Skeletal muscle tissue (tissue), 3 donors: ENCODE measurements at regions not wholly inside any gene's neighbourhood (a gene's known extent, or its start where the extent isn't known, plus 50 kb on each side); places are given as distances from the start of the nearest gene placed in this dataset.
"Not testable (repeated sequence)": the region's sequence is repeated elsewhere in the genome, so short reads cannot be mapped to it uniquely, and the experiment has no call there.

Experiments used
- H3K27ac ChIP-seq: one replicate; pipeline ENCODE4 v1.7.0; 2013; ENCODE audit warnings: mild to moderate bottlenecking, low read depth, low read length, inconsistent platforms
- H3K27me3 ChIP-seq, 3 donors: one replicate each; pipeline ENCODE4 v1.7.0; 2013; ENCODE audit warnings: low read length in 3 of 3; ENCODE audit not compliant: control insufficient read depth in 3 of 3, insufficient read depth in 3 of 3
- H3K36me3 ChIP-seq, 3 donors: one replicate each; pipeline ENCODE4 v1.7.0; 2013; ENCODE audit warnings: low read length in 3 of 3; ENCODE audit not compliant: control insufficient read depth in 3 of 3, insufficient read depth in 3 of 3
- H3K4me1 ChIP-seq, 3 donors: one replicate each; pipeline ENCODE4 v1.7.0; 2013; ENCODE audit warnings: low read length in 3 of 3, mild to moderate bottlenecking in 3 of 3; ENCODE audit not compliant: control insufficient read depth in 3 of 3, insufficient read depth in 3 of 3
- H3K4me3 ChIP-seq, 3 donors: one replicate each; pipeline ENCODE4 v1.7.0; 2013; ENCODE audit warnings: low read length in 3 of 3
- H3K9ac ChIP-seq, 3 donors: one replicate each; pipeline ENCODE4 v1.7.0; 2013; ENCODE audit warnings: low read length in 3 of 3, mild to moderate bottlenecking in 3 of 3, moderate library complexity in 2 of 3, low read depth in 1 of 3
- H3K9me3 ChIP-seq, 3 donors: one replicate each; pipeline ENCODE4 v1.7.0; 2013; ENCODE audit warnings: low read length in 3 of 3; ENCODE audit not compliant: control insufficient read depth in 3 of 3
- donor health status: Osteomylitis.

- no peak overlapping the region for H3K9ac ChIP-seq
- H3K4me3 ChIP-seq, result no peak overlapping the region
- H3K36me3 ChIP-seq, result no peaks in the 10 kb centered on the region
- H3K4me1 ChIP-seq, result no peaks in the 10 kb centered on the region
- no peaks in the 10 kb centered on the region for H3K27me3 ChIP-seq
- no peaks in the 10 kb centered on the region for H3K9me3 ChIP-seq
- H3K27ac ChIP-seq, result no peak overlapping the region
Observed at GRCh38 chr3:40754994-40755393, 230.2 kb downstream of the ZNF621 start.

DNA sequence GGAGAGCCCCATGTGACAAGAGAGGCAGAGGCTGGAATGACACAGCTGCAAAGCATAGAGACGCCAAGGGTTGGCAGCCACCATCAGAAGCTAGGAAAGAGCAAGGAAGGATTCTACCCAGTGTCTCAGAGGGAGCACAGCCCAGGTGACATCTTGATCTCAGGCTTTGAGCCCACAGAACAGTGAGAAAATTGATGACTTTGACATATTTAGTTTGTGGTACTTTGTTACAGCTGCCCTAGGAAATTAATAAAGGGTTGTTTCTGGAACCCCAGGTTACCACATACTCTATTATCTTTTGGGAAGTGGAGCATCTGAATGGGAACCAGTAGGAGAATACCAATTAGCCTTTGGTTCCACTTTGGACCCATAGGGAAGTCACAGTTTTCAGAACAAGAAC is 231.7 kb downstream of the ZNF621 start:
- H3K4me3 ChIP-seq, result no peak overlapping the region
- no peaks in the 10 kb centered on the region for H3K9me3 ChIP-seq

GRCh38 chr3:40762771-40763170 is 238.0 kb downstream of the ZNF621 start:
- not testable (repeated sequence) for H3K27ac ChIP-seq, H3K36me3 ChIP-seq, H3K4me3 ChIP-seq, H3K27me3 ChIP-seq, H3K9ac ChIP-seq, H3K9me3 ChIP-seq
- peaks cover 4 to 11% (median 11%) of the 10 kb centered on the region in 3 donors for H3K4me1 ChIP-seq

More for the DNA sequence above, 231.7 kb downstream of the ZNF621 start:
- Histone ChIP-seq H3K36me3 (no peaks in the 10 kb centered on the region), H3K4me1 (no peaks in the 10 kb centered on the region), H3K9ac (no peak overlapping the region), H3K27me3 (no peaks in the 10 kb centered on the region), H3K27ac (no peak overlapping the region)

GRCh38 chr3:40763807-40764206 is 239.0 kb downstream of the ZNF621 start:
- no peak overlapping the region for H3K4me3 ChIP-seq

GRCh38 chr3:40764747-40765146 is 240.0 kb downstream of the ZNF621 start:
- no peaks in the 10 kb centered on the region for H3K27me3 ChIP-seq
- no peaks in the 10 kb centered on the region for H3K9me3 ChIP-seq
- H3K9ac ChIP-seq, result no peak overlapping the region
- H3K36me3 ChIP-seq, result no peaks in the 10 kb centered on the region
- H3K4me3 ChIP-seq, result no peak overlapping the region
- H3K4me1 ChIP-seq, result peaks cover 4 to 17% (median 15%) of the 10 kb centered on the region in 3 donors
- no peak overlapping the region for H3K27ac ChIP-seq

More at GRCh38 chr3:40763807-40764206, 239.0 kb downstream of the ZNF621 start:
- Histone ChIP-seq H3K27ac (no peak overlapping the region), H3K9me3 (no peaks in the 10 kb centered on the region), H3K4me1 (peaks cover 4 to 15% (median 12%) of the 10 kb centered on the region in 3 donors), H3K9ac (no peak overlapping the region), H3K36me3 (no peaks in the 10 kb centered on the region), H3K27me3 (no peaks in the 10 kb centered on the region)

GRCh38 chr3:40765884-40766283 is 241.1 kb downstream of the ZNF621 start:
- H3K27ac ChIP-seq, result peak overlapping the region; percentile 18
- peak overlapping the region in 1 of 3 donors; percentile 57 for H3K4me3 ChIP-seq
- H3K9me3 ChIP-seq, result no peaks in the 10 kb centered on the region
- peaks cover 8 to 22% (median 20%) of the 10 kb centered on the region in 3 donors for H3K4me1 ChIP-seq
- no peaks in the 10 kb centered on the region for H3K27me3 ChIP-seq
- no peak overlapping the region for H3K9ac ChIP-seq
- no peaks in the 10 kb centered on the region for H3K36me3 ChIP-seq

DNA sequence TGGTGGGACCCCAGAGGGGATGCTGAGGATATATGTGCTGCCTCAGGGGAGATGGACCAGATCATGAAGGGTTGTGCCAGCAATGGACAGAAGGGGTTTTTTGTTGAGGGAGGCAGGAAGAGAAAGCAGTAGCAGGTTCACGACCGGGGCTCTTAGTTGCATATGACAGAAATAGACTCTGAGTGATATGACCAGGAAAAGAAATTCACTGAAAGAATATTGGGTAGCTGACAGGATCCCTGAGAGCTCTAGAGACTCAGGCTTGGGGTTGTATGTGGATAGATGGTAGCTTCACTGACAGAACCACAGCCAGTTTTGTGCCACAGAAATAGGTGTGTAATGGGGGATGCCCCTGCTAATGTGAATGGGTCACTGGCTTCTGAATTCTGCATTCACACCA is 241.6 kb downstream of the ZNF621 start:
- Histone ChIP-seq H3K9ac (no peak overlapping the region), H3K4me1 (peaks cover 13 to 25% (median 25%) of the 10 kb centered on the region in 3 donors), H3K27me3 (no peaks in the 10 kb centered on the region), H3K9me3 (no peaks in the 10 kb centered on the region), H3K4me3 (peak overlapping the region in 1 of 3 donors; percentile 57), H3K36me3 (no peaks in the 10 kb centered on the region), H3K27ac (peak overlapping the region; percentile 18)

DNA sequence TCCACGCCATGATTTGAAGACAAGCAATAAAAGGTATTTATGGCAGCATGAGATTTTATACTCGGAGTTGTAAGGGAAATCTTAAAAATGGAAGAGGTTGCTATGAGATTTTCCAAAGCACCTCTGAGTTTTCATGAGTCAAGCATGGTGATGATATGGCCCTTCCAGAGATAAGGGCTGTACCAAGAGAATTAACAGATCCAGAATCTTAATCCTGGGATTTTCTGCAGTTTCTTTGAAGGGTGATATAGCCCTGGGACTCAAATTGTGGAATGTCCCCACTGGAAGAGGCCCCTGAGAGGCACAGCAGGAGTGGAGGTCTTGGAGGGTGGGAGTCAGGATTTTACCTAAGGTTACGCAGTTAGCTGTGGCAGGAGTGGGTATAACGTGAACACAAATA is 243.3 kb downstream of the ZNF621 start:
- H3K9me3 ChIP-seq, result no peaks in the 10 kb centered on the region
- peaks cover 17 to 29% (median 25%) of the 10 kb centered on the region in 3 donors for H3K4me1 ChIP-seq
- no peak overlapping the region for H3K27ac ChIP-seq
- H3K4me3 ChIP-seq, result no peak overlapping the region
- no peaks in the 10 kb centered on the region for H3K36me3 ChIP-seq
- no peak overlapping the region for H3K9ac ChIP-seq
- no peaks in the 10 kb centered on the region for H3K27me3 ChIP-seq

DNA sequence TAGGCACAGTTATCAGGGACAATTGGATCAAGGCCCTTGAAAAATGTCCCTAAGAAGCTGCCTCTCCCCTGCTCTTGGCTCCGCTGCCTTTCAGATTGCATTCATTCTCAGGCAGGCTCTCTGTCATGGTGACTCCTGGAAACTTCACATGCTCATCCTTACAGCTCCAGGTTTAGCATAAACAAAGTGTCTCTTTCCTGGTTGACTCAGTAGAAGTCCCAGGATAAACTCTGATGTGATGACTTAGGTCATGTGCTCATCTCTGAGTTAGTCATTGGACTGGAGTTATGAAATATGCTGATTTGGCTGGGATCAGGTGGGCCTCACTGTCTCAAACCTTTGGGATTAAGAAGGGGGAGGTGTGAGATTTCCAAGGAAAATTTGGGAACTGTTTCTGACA is 243.8 kb downstream of the ZNF621 start:
- H3K4me1 ChIP-seq, result peaks cover 17 to 29% (median 25%) of the 10 kb centered on the region in 3 donors
- no peak overlapping the region for H3K27ac ChIP-seq
- H3K9ac ChIP-seq, result no peak overlapping the region
- H3K36me3 ChIP-seq, result no peaks in the 10 kb centered on the region
- H3K4me3 ChIP-seq, result no peak overlapping the region
- H3K9me3 ChIP-seq, result no peaks in the 10 kb centered on the region
- no peaks in the 10 kb centered on the region for H3K27me3 ChIP-seq

GRCh38 chr3:40770061-40770460 is 245.3 kb downstream of the ZNF621 start:
- Histone ChIP-seq H3K9me3 (no peaks in the 10 kb centered on the region), H3K36me3 (no peaks in the 10 kb centered on the region), H3K4me3 (no peak overlapping the region), H3K27me3 (no peaks in the 10 kb centered on the region), H3K27ac (no peak overlapping the region), H3K9ac (no peak overlapping the region), H3K4me1 (peaks cover 17 to 29% (median 25%) of the 10 kb centered on the region in 3 donors)
